Natural killer cell treated with Interleukin-12 subunit alpha and Interleukin-12 subunit beta and Interleukin-15 and Interleukin-18, amount 100 ng/mL, for 72 hours (primary cell): ENCODE measurements at regions not wholly inside any gene's neighbourhood (a gene's known extent, or its start where the extent isn't known, plus 50 kb on each side); places are given as distances from the start of the nearest gene placed in this dataset.
"Not testable (repeated sequence)": the region's sequence is repeated elsewhere in the genome, so short reads cannot be mapped to it uniquely, and the experiment has no call there.

ENCODE experiments used
- ATAC-seq, 2 donors: fragments of 150-1000 bp; cut with Tn5 transposase in 1 of 2; sonication (Bioruptor Pico), chemical (Tn5 transposase) in 1 of 2; 2 replicates each; pipeline ENCODE4 v1.10.0; 2021
- DNase-seq: peaks from one replicate; pipeline ENCODE4 v3.0.0; 2022; ENCODE audit warnings: low spot score
- H3K27ac Mint-ChIP-seq, 2 donors: 1 replicate in 1 of 2; 2 replicates in 1 of 2; pipeline ENCODE4 v1.8.0; 2022; ENCODE audit warnings: mixed read lengths in 2 of 2, mild to moderate bottlenecking in 1 of 2, moderate library complexity in 1 of 2
- H3K27me3 Mint-ChIP-seq, 2 donors: 1 replicate in 1 of 2; 2 replicates in 1 of 2; pipeline ENCODE4 v1.8.0; 2022; ENCODE audit warnings: mixed read lengths in 2 of 2
- H3K36me3 Mint-ChIP-seq: one replicate; pipeline ENCODE4 v1.8.0; 2022; ENCODE audit warnings: mixed read lengths
- H3K4me1 Mint-ChIP-seq, 2 donors: 1 replicate in 1 of 2; 2 replicates in 1 of 2; pipeline ENCODE4 v1.8.0; 2022; ENCODE audit warnings: low read depth in 2 of 2, mixed read lengths in 2 of 2, mild to moderate bottlenecking in 1 of 2
- H3K4me3 Mint-ChIP-seq: one replicate; pipeline ENCODE4 v1.8.0; 2022; ENCODE audit warnings: mixed read lengths
- H3K9me3 Mint-ChIP-seq: 2 replicates; pipeline ENCODE4 v1.8.0; 2022; ENCODE audit warnings: mixed read lengths

GRCh38 chr3:161893972-161894371 is 397.4 kb downstream of the OTOL1 start:
- ATAC-seq (no peak), DNase-seq (no peak)
- Mint-ChIP-seq H3K9me3 (peaks cover 17% of the 10 kb centered on the region), H3K27me3 (no peaks in the 10 kb centered on the region), H3K27ac (no peak overlapping the region), H3K4me3 (no peak overlapping the region), H3K4me1 (no peaks in the 10 kb centered on the region), H3K36me3 (no peaks in the 10 kb centered on the region)

GRCh38 chr3:161894657-161895056 is 398.0 kb downstream of the OTOL1 start:
- ATAC-seq (no peak), DNase-seq (no peak)
- no peak overlapping the region for H3K27ac Mint-ChIP-seq
- H3K36me3 Mint-ChIP-seq, result no peaks in the 10 kb centered on the region
- H3K27me3 Mint-ChIP-seq, result no peaks in the 10 kb centered on the region
- peaks cover 13% of the 10 kb centered on the region for H3K9me3 Mint-ChIP-seq
- H3K4me1 Mint-ChIP-seq, result no peaks in the 10 kb centered on the region
- no peak overlapping the region for H3K4me3 Mint-ChIP-seq

- Mint-ChIP-seq H3K4me1 (no peaks in the 10 kb centered on the region), H3K36me3 (no peaks in the 10 kb centered on the region), H3K4me3 (no peak overlapping the region), H3K9me3 (peaks cover 3% of the 10 kb centered on the region), H3K27me3 (no peaks in the 10 kb centered on the region), H3K27ac (no peak overlapping the region)
- ATAC-seq (no peak), DNase-seq (no peak)
Measured at GRCh38 chr3:161905520-161906132, 409.0 kb downstream of the OTOL1 start.

- no peak overlapping the region for H3K27ac Mint-ChIP-seq
- H3K36me3 Mint-ChIP-seq, result no peaks in the 10 kb centered on the region
- H3K4me1 Mint-ChIP-seq, result no peaks in the 10 kb centered on the region
- H3K4me3 Mint-ChIP-seq, result no peak overlapping the region
- H3K9me3 Mint-ChIP-seq, result peaks cover 7% of the 10 kb centered on the region
- no peak for DNase-seq
- ATAC-seq, result no peak
- H3K27me3 Mint-ChIP-seq, result no peaks in the 10 kb centered on the region
Measured at GRCh38 chr3:161913786-161914389, 417.3 kb downstream of the OTOL1 start.

- no peak overlapping the region for H3K4me3 Mint-ChIP-seq
- ATAC-seq, result no peak
- H3K4me1 Mint-ChIP-seq, result no peaks in the 10 kb centered on the region
- peaks cover 15% of the 10 kb centered on the region for H3K9me3 Mint-ChIP-seq
- H3K36me3 Mint-ChIP-seq, result no peaks in the 10 kb centered on the region
- H3K27ac Mint-ChIP-seq, result no peak overlapping the region
- no peak for DNase-seq
- no peaks in the 10 kb centered on the region for H3K27me3 Mint-ChIP-seq
Measured at GRCh38 chr3:161914703-161915417, 418.3 kb downstream of the OTOL1 start.

GRCh38 chr3:161915418-161915750 is 418.8 kb downstream of the OTOL1 start:
- Mint-ChIP-seq H3K9me3 (peaks cover 18% of the 10 kb centered on the region), H3K4me3 (no peak overlapping the region), H3K36me3 (no peaks in the 10 kb centered on the region), H3K27ac (no peak overlapping the region), H3K4me1 (no peaks in the 10 kb centered on the region), H3K27me3 (no peaks in the 10 kb centered on the region)
- DNase-seq (no peak), ATAC-seq (no peak)

GRCh38 chr3:161920196-161920595 is 423.6 kb downstream of the OTOL1 start:
- Mint-ChIP-seq H3K27me3 (no peaks in the 10 kb centered on the region), H3K27ac (no peak overlapping the region), H3K4me1 (no peaks in the 10 kb centered on the region), H3K36me3 (no peaks in the 10 kb centered on the region), H3K4me3 (no peak overlapping the region), H3K9me3 (peaks cover 19% of the 10 kb centered on the region)
- no peak for ATAC-seq
- DNase-seq, result no peak

- Mint-ChIP-seq H3K4me1 (no peaks in the 10 kb centered on the region), H3K36me3 (no peaks in the 10 kb centered on the region), H3K27ac (no peak overlapping the region), H3K4me3 (no peak overlapping the region), H3K27me3 (no peaks in the 10 kb centered on the region), H3K9me3 (peaks cover 10% of the 10 kb centered on the region)
- DNase-seq (no peak), ATAC-seq (no peak)
Measured at GRCh38 chr3:161925749-161926360, 429.2 kb downstream of the OTOL1 start.

- DNase-seq, result no peak
- no peaks in the 10 kb centered on the region for H3K36me3 Mint-ChIP-seq
- no peak overlapping the region for H3K27ac Mint-ChIP-seq
- no peaks in the 10 kb centered on the region for H3K4me1 Mint-ChIP-seq
- peaks cover 5% of the 10 kb centered on the region for H3K9me3 Mint-ChIP-seq
- no peak overlapping the region for H3K4me3 Mint-ChIP-seq
- no peak for ATAC-seq
- no peaks in the 10 kb centered on the region for H3K27me3 Mint-ChIP-seq
Measured at GRCh38 chr3:161927131-161927530, 430.5 kb downstream of the OTOL1 start.

GRCh38 chr3:161939918-161940620 is 443.5 kb downstream of the OTOL1 start:
- H3K27ac Mint-ChIP-seq, result no peak overlapping the region
- H3K27me3 Mint-ChIP-seq, result no peaks in the 10 kb centered on the region
- no peaks in the 10 kb centered on the region for H3K4me1 Mint-ChIP-seq
- DNase-seq (no peak), ATAC-seq (no peak)
- H3K9me3 Mint-ChIP-seq, result peaks cover 8% of the 10 kb centered on the region
- no peaks in the 10 kb centered on the region for H3K36me3 Mint-ChIP-seq
- no peak overlapping the region for H3K4me3 Mint-ChIP-seq

- H3K27ac Mint-ChIP-seq, result no peak overlapping the region
- H3K9me3 Mint-ChIP-seq, result peaks cover 8% of the 10 kb centered on the region
- no peaks in the 10 kb centered on the region for H3K4me1 Mint-ChIP-seq
- ATAC-seq (no peak), DNase-seq (no peak)
- no peak overlapping the region for H3K4me3 Mint-ChIP-seq
- H3K27me3 Mint-ChIP-seq, result no peaks in the 10 kb centered on the region
- no peaks in the 10 kb centered on the region for H3K36me3 Mint-ChIP-seq
Measured at GRCh38 chr3:161940621-161940965, 444.0 kb downstream of the OTOL1 start.

GRCh38 chr3:161941891-161942290 is 445.3 kb downstream of the OTOL1 start:
- no peaks in the 10 kb centered on the region for H3K4me1 Mint-ChIP-seq
- peaks cover 4% of the 10 kb centered on the region for H3K9me3 Mint-ChIP-seq
- H3K27me3 Mint-ChIP-seq, result no peaks in the 10 kb centered on the region
- ATAC-seq, result no peak
- DNase-seq, result no peak
- H3K4me3 Mint-ChIP-seq, result no peak overlapping the region
- H3K27ac Mint-ChIP-seq, result no peak overlapping the region
- H3K36me3 Mint-ChIP-seq, result no peaks in the 10 kb centered on the region

GRCh38 chr3:161943801-161944345 is 447.3 kb downstream of the OTOL1 start:
- not testable (repeated sequence) for H3K27ac Mint-ChIP-seq, H3K9me3 Mint-ChIP-seq, ATAC-seq, DNase-seq, H3K36me3 Mint-ChIP-seq, H3K4me3 Mint-ChIP-seq, H3K27me3 Mint-ChIP-seq, H3K4me1 Mint-ChIP-seq
